AG04450 (cell line): ENCODE measurements at regions not wholly inside any gene's neighbourhood (a gene's known extent, or its start where the extent isn't known, plus 50 kb on each side); places are given as distances from the start of the nearest gene placed in this dataset.

Source experiments
- CTCF ChIA-PET: fragments of 300-600, 350-600 bp; formaldehyde crosslinking; extraction: SDS; loops from one replicate; lab custom pipeline; 2022; ENCODE audit warnings: antibody characterized with exemption, inconsistent platforms; lab: Charles Lee
- POLR2A ChIA-PET: fragments of 350-600 bp; formaldehyde crosslinking; extraction: SDS; loops from one replicate; lab custom pipeline; 2021; ENCODE audit warnings: antibody characterized with exemption, inconsistent platforms; lab: Yijun Ruan, JAX
- DNase-seq: peaks from one replicate; pipeline ENCODE4 v3.0.0-alpha.2; 2011; ENCODE audit warnings: low read depth, low spot score
- H3K27ac ChIP-seq: one replicate; pipeline ENCODE4 v1.5.1; 2012; ENCODE audit warnings: low read depth, low read length, control low read depth
- H3K27me3 ChIP-seq: one replicate; pipeline ENCODE4 v1.6.0; 2012; ENCODE audit warnings: low read length; ENCODE audit not compliant: control insufficient read depth, insufficient read depth
- H3K4me3 ChIP-seq: 2 replicates; pipeline ENCODE4 v1.5.1; 2011; ENCODE audit warnings: mild to moderate bottlenecking, low read depth, low read length, control low read depth
- H3K9me3 ChIP-seq: 2 replicates; pipeline ENCODE4 v1.5.1; 2012; ENCODE audit warnings: low read length; ENCODE audit not compliant: control insufficient read depth, insufficient read depth
- TF ChIP-seq, protein P1 (sequence below): IDR thresholded peaks from 2 replicates; pipeline ENCODE4 v1.5.1; 2011; ENCODE audit warnings: low read depth, low read length, control low read depth, inconsistent platforms

DNA sequence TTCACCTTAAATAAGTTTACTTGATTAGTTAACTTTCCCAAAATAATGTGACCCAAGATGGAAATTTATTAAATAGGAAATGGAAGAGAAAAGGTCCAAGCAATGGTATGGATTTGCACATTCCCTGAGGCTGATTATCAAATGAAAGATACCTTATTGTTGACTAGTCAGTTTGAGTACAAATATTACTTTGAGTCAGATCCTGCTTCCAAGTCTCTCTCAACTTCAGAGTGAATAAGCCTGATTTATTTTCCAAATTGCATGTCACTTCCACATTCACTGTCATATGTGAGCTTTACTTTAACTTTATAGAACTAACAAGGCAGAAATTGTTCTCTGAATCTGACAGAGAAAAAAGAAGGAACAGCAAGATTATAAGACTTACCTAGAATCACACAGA, 520.8 kb downstream of the RAB28 start:
- Histone ChIP-seq H3K27ac (no peak overlapping the region), H3K27me3 (no peaks in the 10 kb centered on the region), H3K9me3 (no peaks in the 10 kb centered on the region), H3K4me3 (no peak overlapping the region)
- ChIA-PET POLR2A (no interaction called here), CTCF (no interaction called here)
- DNase-seq, result no peak
- TF ChIP-seq, protein P1, sequence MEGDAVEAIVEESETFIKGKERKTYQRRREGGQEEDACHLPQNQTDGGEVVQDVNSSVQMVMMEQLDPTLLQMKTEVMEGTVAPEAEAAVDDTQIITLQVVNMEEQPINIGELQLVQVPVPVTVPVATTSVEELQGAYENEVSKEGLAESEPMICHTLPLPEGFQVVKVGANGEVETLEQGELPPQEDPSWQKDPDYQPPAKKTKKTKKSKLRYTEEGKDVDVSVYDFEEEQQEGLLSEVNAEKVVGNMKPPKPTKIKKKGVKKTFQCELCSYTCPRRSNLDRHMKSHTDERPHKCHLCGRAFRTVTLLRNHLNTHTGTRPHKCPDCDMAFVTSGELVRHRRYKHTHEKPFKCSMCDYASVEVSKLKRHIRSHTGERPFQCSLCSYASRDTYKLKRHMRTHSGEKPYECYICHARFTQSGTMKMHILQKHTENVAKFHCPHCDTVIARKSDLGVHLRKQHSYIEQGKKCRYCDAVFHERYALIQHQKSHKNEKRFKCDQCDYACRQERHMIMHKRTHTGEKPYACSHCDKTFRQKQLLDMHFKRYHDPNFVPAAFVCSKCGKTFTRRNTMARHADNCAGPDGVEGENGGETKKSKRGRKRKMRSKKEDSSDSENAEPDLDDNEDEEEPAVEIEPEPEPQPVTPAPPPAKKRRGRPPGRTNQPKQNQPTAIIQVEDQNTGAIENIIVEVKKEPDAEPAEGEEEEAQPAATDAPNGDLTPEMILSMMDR, result no peak

DNA sequence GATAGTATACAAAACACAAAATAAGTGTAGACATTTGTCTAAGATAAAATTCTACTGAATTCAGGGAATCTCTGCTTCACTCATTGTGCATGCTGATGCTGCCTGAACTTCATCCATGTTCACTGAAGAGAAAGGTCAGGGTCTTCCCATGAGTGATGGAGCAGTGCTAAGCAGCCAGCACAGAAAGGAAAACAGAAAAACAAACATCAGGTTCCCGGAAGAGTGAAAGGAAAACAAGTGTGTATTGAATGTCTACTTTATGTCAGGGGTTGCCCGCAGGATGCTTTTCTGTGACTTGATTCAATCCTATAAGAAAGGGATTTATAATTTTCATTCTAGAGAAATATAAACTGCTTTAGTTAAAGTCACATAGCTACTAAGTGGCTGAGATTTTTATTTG, 522.4 kb downstream of the RAB28 start:
- Histone ChIP-seq H3K9me3 (no peaks in the 10 kb centered on the region), H3K27me3 (no peaks in the 10 kb centered on the region), H3K27ac (no peak overlapping the region), H3K4me3 (no peak overlapping the region)
- TF ChIP-seq, protein P1, result no peak
- no peak for DNase-seq
- CTCF ChIA-PET, result no interaction called here
- POLR2A ChIA-PET, result no interaction called here

GRCh38 chr4:12958436-12958835, 525.7 kb downstream of the RAB28 start:
- ChIA-PET CTCF (no interaction called here), POLR2A (no interaction called here)
- H3K9me3 ChIP-seq, result no peaks in the 10 kb centered on the region
- TF ChIP-seq, protein P1, result no peak
- H3K27ac ChIP-seq, result no peak overlapping the region
- H3K27me3 ChIP-seq, result no peaks in the 10 kb centered on the region
- H3K4me3 ChIP-seq, result no peak overlapping the region
- no peak for DNase-seq

- no peak for DNase-seq
- CTCF ChIA-PET, result no interaction called here
- H3K9me3 ChIP-seq, result no peaks in the 10 kb centered on the region
- no peak overlapping the region for H3K27ac ChIP-seq
- POLR2A ChIA-PET, result no interaction called here
- no peak overlapping the region for H3K4me3 ChIP-seq
- no peaks in the 10 kb centered on the region for H3K27me3 ChIP-seq
- TF ChIP-seq, protein P1, result no peak
Observed at GRCh38 chr4:12957108-12957507, 527.0 kb downstream of the RAB28 start.

DNA sequence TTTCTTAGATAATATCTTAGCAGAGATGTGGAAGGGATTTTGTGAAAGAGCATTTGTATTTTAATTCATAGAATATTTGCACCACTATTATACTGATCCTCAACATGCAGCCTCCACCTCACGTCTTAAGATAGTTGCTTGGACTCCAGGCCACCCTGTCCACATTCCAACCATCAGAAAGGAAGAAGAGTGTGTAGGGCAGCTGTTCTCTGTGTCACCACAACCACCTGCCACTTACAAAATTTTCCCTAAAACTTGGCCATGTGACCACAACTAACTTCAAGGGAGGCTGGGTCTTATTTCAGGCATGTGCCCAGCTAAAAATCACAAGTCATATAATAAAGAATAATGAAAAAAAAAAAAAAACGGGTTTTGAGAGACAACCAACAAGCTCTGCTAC, 528.1 kb downstream of the RAB28 start:
- H3K4me3 ChIP-seq, result no peak overlapping the region
- no peaks in the 10 kb centered on the region for H3K27me3 ChIP-seq
- no peaks in the 10 kb centered on the region; the same call in 1 of the 2 replicates for H3K9me3 ChIP-seq
- TF ChIP-seq, protein P1, result no peak
- ChIA-PET CTCF (no interaction called here), POLR2A (no interaction called here)
- H3K27ac ChIP-seq, result no peak overlapping the region
- no peak for DNase-seq
